Panc1 (cell line): ENCODE measurements at regions not wholly inside any gene's neighbourhood (a gene's known extent, or its start where the extent isn't known, plus 50 kb on each side); places are given as distances from the start of the nearest gene placed in this dataset.

Experiments
- ATAC-seq: fragments of 200-7000 bp; cut with Tn5 transposase; 2 replicates; pipeline ENCODE4 v1.9.1; 2020; ENCODE audit warnings: mild to moderate bottlenecking, moderate library complexity
- BruUV-seq: library from RNA; stranded (reverse); fragments of 400-500 nt; replicated peaks from 2 replicates; lab custom pipeline; 2021; lab: Mats Ljungman, UMichigan
- CTCF ChIA-PET: fragments of 300-600 bp; sonication (Branson Sonifier 250); formaldehyde crosslinking; loops from one replicate; lab custom pipeline; 2022; ENCODE audit warnings: antibody characterized with exemption; lab: Charles Lee
- POLR2A ChIA-PET: fragments of 300-600 bp; sonication (Branson Sonifier 250); formaldehyde crosslinking; loops from one replicate; lab custom pipeline; 2022; ENCODE audit warnings: antibody characterized with exemption; lab: Charles Lee
- DNase-seq: peaks from one replicate; pipeline ENCODE4 v3.0.0-alpha.2; 2010; ENCODE audit warnings: low read depth, low spot score
- H3K27ac ChIP-seq: 2 replicates; pipeline ENCODE4 v1.5.1; 2011; ENCODE audit warnings: mild to moderate bottlenecking, low read length, inconsistent platforms
- H3K27me3 ChIP-seq: fragments of 200-500 bp; sonication (Bioruptor generic); 2 replicates; pipeline ENCODE4 v1.6.0; 2014; ENCODE audit warnings: low read length, inconsistent platforms; ENCODE audit not compliant: control insufficient read depth, insufficient read depth
- H3K36me3 ChIP-seq: fragments of 200-500 bp; sonication (Bioruptor generic); 2 replicates; pipeline ENCODE4 v1.5.1; 2014; ENCODE audit warnings: inconsistent platforms, mild to moderate bottlenecking, low read length, moderate library complexity; ENCODE audit not compliant: control insufficient read depth, insufficient read depth
- H3K4me1 ChIP-seq: 2 replicates; pipeline ENCODE4 v1.5.1; 2011; ENCODE audit warnings: inconsistent platforms, mild to moderate bottlenecking, low read length, moderate library complexity; ENCODE audit not compliant: control insufficient read depth, insufficient read depth
- H3K4me3 ChIP-seq, 2 experiments: 2 replicates each; pipeline ENCODE4 v1.5.1; 2011 to 2012; ENCODE audit warnings: low read depth in 2 of 2, low read length in 2 of 2, mild to moderate bottlenecking in 2 of 2, inconsistent platforms in 1 of 2, moderate library complexity in 1 of 2
- H3K9me3 ChIP-seq: fragments of 200-500 bp; sonication (Bioruptor generic); 2 replicates; pipeline ENCODE4 v1.5.1; 2014; ENCODE audit warnings: low read depth, mild to moderate bottlenecking, inconsistent platforms, low read length, moderate library complexity; ENCODE audit not compliant: control insufficient read depth, insufficient read depth
- POLR2AphosphoS5 ChIP-seq: IDR thresholded peaks from 2 replicates; pipeline ENCODE4 v1.6.1; 2012; ENCODE audit warnings: mild to moderate bottlenecking, low read depth, low read length, moderate library complexity
- SIN3A ChIP-seq: IDR thresholded peaks from 2 replicates; pipeline ENCODE4 v1.6.1; 2012; ENCODE audit warnings: low read depth, mild to moderate bottlenecking, low read length, moderate library complexity, borderline replicate concordance; ENCODE audit not compliant: insufficient read depth
- TCF7L2 ChIP-seq: IDR thresholded peaks from 2 replicates; pipeline ENCODE4 v1.6.1; 2011; ENCODE audit warnings: mild to moderate bottlenecking, low read depth, low read length, inconsistent platforms
- in situ Hi-C: cut with HindIII; loops from 2 replicates; pipeline ENCODE4 v1.10.0; 2016; ENCODE audit warnings: low sequenced_read_pairs, low pct_unique_long_range_greater_than_20kb
- intact Hi-C: fragments of 100-400 bp; cut with micrococcal nuclease; formaldehyde crosslinking; loops from one replicate; pipeline ENCODE4 v1.10.0; 2022; ENCODE audit not compliant: unreplicated experiment
- TF ChIP-seq, protein P1 (sequence below): fragments of 450-650 bp; IDR thresholded peaks from 2 replicates; pipeline ENCODE4 v1.5.1; 2017; ENCODE audit warnings: mild to moderate bottlenecking
- TF ChIP-seq, protein P2 (sequence below), 2 experiments: IDR thresholded peaks; 2 replicates each; pipeline ENCODE4 v1.6.1; 2011 to 2012; ENCODE audit warnings: low read depth in 2 of 2, control low read depth in 1 of 2, low read length in 1 of 2, mild to moderate bottlenecking in 1 of 2, moderate library complexity in 1 of 2; ENCODE audit not compliant: insufficient read depth in 1 of 2

- no peak overlapping the region for H3K27ac ChIP-seq
- ATAC-seq (no peak), DNase-seq (no peak)
- H3K27me3 ChIP-seq, result no peaks in the 10 kb centered on the region
- TF ChIP-seq, protein P1, sequence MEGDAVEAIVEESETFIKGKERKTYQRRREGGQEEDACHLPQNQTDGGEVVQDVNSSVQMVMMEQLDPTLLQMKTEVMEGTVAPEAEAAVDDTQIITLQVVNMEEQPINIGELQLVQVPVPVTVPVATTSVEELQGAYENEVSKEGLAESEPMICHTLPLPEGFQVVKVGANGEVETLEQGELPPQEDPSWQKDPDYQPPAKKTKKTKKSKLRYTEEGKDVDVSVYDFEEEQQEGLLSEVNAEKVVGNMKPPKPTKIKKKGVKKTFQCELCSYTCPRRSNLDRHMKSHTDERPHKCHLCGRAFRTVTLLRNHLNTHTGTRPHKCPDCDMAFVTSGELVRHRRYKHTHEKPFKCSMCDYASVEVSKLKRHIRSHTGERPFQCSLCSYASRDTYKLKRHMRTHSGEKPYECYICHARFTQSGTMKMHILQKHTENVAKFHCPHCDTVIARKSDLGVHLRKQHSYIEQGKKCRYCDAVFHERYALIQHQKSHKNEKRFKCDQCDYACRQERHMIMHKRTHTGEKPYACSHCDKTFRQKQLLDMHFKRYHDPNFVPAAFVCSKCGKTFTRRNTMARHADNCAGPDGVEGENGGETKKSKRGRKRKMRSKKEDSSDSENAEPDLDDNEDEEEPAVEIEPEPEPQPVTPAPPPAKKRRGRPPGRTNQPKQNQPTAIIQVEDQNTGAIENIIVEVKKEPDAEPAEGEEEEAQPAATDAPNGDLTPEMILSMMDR, result no peak
- TF ChIP-seq, protein P2, sequence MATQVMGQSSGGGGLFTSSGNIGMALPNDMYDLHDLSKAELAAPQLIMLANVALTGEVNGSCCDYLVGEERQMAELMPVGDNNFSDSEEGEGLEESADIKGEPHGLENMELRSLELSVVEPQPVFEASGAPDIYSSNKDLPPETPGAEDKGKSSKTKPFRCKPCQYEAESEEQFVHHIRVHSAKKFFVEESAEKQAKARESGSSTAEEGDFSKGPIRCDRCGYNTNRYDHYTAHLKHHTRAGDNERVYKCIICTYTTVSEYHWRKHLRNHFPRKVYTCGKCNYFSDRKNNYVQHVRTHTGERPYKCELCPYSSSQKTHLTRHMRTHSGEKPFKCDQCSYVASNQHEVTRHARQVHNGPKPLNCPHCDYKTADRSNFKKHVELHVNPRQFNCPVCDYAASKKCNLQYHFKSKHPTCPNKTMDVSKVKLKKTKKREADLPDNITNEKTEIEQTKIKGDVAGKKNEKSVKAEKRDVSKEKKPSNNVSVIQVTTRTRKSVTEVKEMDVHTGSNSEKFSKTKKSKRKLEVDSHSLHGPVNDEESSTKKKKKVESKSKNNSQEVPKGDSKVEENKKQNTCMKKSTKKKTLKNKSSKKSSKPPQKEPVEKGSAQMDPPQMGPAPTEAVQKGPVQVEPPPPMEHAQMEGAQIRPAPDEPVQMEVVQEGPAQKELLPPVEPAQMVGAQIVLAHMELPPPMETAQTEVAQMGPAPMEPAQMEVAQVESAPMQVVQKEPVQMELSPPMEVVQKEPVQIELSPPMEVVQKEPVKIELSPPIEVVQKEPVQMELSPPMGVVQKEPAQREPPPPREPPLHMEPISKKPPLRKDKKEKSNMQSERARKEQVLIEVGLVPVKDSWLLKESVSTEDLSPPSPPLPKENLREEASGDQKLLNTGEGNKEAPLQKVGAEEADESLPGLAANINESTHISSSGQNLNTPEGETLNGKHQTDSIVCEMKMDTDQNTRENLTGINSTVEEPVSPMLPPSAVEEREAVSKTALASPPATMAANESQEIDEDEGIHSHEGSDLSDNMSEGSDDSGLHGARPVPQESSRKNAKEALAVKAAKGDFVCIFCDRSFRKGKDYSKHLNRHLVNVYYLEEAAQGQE (IDR thresholded peaks at IDR 0.05; ENCODE audit: insufficient read depth in 1 of 2, low read depth in 2 of 2, low read length in 1 of 2), result no peak
- TF ChIP-seq TCF7L2, result no peak
- no peak for TF ChIP-seq POLR2AphosphoS5
- TF ChIP-seq SIN3A, result no peak
- no peaks in the 10 kb centered on the region for H3K36me3 ChIP-seq
- ChIA-PET POLR2A (no interaction called here), CTCF (no interaction called here)
- H3K4me1 ChIP-seq, result peaks cover 8% of the 10 kb centered on the region
- no peaks in the 10 kb centered on the region for H3K9me3 ChIP-seq
- intact Hi-C loops (no loop called here), in situ Hi-C loops (no loop called here)
- no TSS peak for BruUV-seq
- no peak overlapping the region for H3K4me3 ChIP-seq
These were observed 156.1 kb downstream of the ERMARD start for GRCh38 chr6:169907419-169908115.

DNA sequence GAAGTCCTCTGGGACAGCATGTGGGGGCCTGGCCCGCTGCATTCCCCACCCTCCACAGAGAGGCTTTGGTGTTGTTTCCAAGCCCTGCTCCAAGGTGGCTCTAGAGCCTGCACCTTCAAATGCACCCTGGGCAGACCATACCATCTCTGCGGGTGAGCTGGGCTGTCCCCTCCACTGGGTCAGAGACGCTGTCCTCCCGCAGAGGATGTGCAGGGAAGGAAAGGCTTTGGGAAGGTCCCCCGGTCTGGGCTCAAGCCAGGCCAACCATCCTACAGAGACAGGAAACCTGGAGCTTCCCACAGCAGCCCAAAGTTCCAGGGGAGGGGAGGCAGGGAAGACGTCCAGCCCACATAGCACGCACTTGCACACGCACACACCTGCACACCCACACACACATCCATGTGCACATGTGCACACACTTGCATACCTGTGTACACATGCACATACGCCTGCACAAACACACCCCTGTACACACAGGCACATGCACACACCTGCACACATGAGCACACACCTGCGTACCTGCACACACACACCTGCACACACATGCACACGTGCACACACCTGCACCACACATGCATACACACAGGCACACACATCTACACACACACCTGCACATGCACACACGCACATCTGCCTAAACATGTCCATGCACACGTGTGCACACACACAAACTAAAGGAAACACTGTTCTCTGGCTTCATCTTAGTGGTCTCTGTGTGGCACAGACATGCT is 155.4 kb downstream of the ERMARD start:
- Histone ChIP-seq H3K4me1 (peaks cover 8% of the 10 kb centered on the region), H3K36me3 (no peaks in the 10 kb centered on the region), H3K9me3 (no peaks in the 10 kb centered on the region), H3K4me3 (no peak overlapping the region), H3K27ac (no peak overlapping the region), H3K27me3 (no peaks in the 10 kb centered on the region)
- DNase-seq (no peak), ATAC-seq (no peak)
- ChIA-PET POLR2A (no interaction called here), CTCF (no interaction called here)
- BruUV-seq, result no TSS peak
- in situ Hi-C loops (no loop called here), intact Hi-C loops (no loop called here)
- TF ChIP-seq TCF7L2 (no peak), SIN3A (no peak), POLR2AphosphoS5 (no peak)
- TF ChIP-seq, protein P1, result no peak
- TF ChIP-seq, protein P2 (IDR thresholded peaks at IDR 0.05; ENCODE audit: insufficient read depth in 1 of 2, low read depth in 2 of 2, low read length in 1 of 2), result no peak
